SK-N-SH (cell line): ENCODE measurements at regions not wholly inside any gene's neighbourhood (a gene's known extent, or its start where the extent isn't known, plus 50 kb on each side); places are given as distances from the start of the nearest gene placed in this dataset.

Experiments used
- CTCF ChIA-PET: fragments of 300-600, 350-600 bp; formaldehyde crosslinking; extraction: SDS; loops from one replicate; lab custom pipeline; 2021; lab: Yijun Ruan, JAX
- POLR2A ChIA-PET: fragments of 350-600 bp; sonication (Branson Sonifier 250); formaldehyde crosslinking; extraction: SDS; loops from one replicate; lab custom pipeline; 2020; ENCODE audit warnings: antibody characterized with exemption, inconsistent platforms; lab: Yijun Ruan, JAX
- DNase-seq: peaks from one replicate; pipeline ENCODE4 v3.0.0; 2012
- H2AFZ ChIP-seq: fragments of 200-600 bp; sonication (generic); 2 replicates; pipeline ENCODE4 v1.8.1; 2016; ENCODE audit warnings: antibody characterized with exemption, mild to moderate bottlenecking, low read depth
- H3F3A ChIP-seq: fragments of 200-600 bp; sonication (generic); replicated peaks from 2 replicates; pipeline ENCODE3; 2016; ENCODE audit warnings: antibody characterized with exemption, mild to moderate bottlenecking; ENCODE audit not compliant: insufficient read depth
- H3K27ac ChIP-seq, 2 experiments: fragments of 200-500 bp in 1 of 2; fragments of 200-600 bp in 1 of 2; sonication (Bioruptor generic) in 1 of 2; sonication (generic), shearing (Covaris generic) in 1 of 2; 2 replicates each; pipeline versions ENCODE4 v1.5.1 to v1.6.1; 2014 to 2016; ENCODE audit warnings: low read depth in 2 of 2, inconsistent platforms in 1 of 2, low read length in 1 of 2, mild to moderate bottlenecking in 1 of 2, mixed read lengths in 1 of 2
- H3K27me3 ChIP-seq: fragments of 200-600 bp; sonication (generic), shearing (Covaris generic); 2 replicates; pipeline ENCODE4 v1.6.1; 2016; ENCODE audit warnings: mixed run types; ENCODE audit not compliant: insufficient read depth
- H3K36me3 ChIP-seq, 2 experiments: fragments of 200-500 bp in 1 of 2; fragments of 200-600 bp in 1 of 2; sonication (Bioruptor generic) in 1 of 2; sonication (generic) in 1 of 2; replicated peaks in 1 of 2; 2 replicates each; pipeline versions ENCODE3 to v1.5.1; 2014 to 2016; ENCODE audit warnings: low read length in 1 of 2, mild to moderate bottlenecking in 1 of 2; ENCODE audit not compliant: insufficient read depth in 2 of 2, control insufficient read depth in 1 of 2
- H3K4me1 ChIP-seq, 2 experiments: fragments of 200-500 bp in 1 of 2; fragments of 200-600 bp in 1 of 2; sonication (Bioruptor generic) in 1 of 2; sonication (generic), shearing (Covaris generic) in 1 of 2; 2 replicates each; pipeline versions ENCODE4 v1.5.1 to v1.6.1; 2014 to 2016; ENCODE audit warnings: low read depth in 1 of 2, low read length in 1 of 2, mixed run types in 1 of 2; ENCODE audit not compliant: insufficient read depth in 2 of 2, control insufficient read depth in 1 of 2
- H3K4me2 ChIP-seq: fragments of 200-600 bp; sonication (generic), shearing (Covaris generic); 2 replicates; pipeline ENCODE4 v1.6.1; 2017; ENCODE audit warnings: mixed run types
- H3K4me3 ChIP-seq, 2 experiments: fragments of 200-500 bp in 1 of 2; fragments of 200-600 bp in 1 of 2; sonication (Bioruptor generic) in 1 of 2; sonication (generic), shearing (Covaris generic) in 1 of 2; 2 replicates each; pipeline versions ENCODE4 v1.5.1 to v1.8.1; 2014 to 2016; ENCODE audit warnings: low read depth in 2 of 2, inconsistent platforms in 1 of 2, low read length in 1 of 2, mild to moderate bottlenecking in 1 of 2, mixed read lengths in 1 of 2, moderate library complexity in 1 of 2
- H3K79me2 ChIP-seq: fragments of 200-600 bp; sonication (generic); 2 replicates; pipeline ENCODE4 v1.8.1; 2017; ENCODE audit warnings: mild to moderate bottlenecking; ENCODE audit not compliant: insufficient read depth
- H3K9ac ChIP-seq: fragments of 200-600 bp; sonication (generic); 2 replicates; pipeline ENCODE4 v1.6.1; 2017; ENCODE audit warnings: mixed run types
- H3K9me2 ChIP-seq: fragments of 200-600 bp; sonication (generic); 2 replicates; pipeline ENCODE4 v1.6.1; 2017; ENCODE audit warnings: mixed run types
- H3K9me3 ChIP-seq: fragments of 200-600 bp; sonication (generic); 2 replicates; pipeline ENCODE4 v1.6.1; 2017; ENCODE audit warnings: mixed run types, mild to moderate bottlenecking, moderate library complexity
- H4K20me1 ChIP-seq: fragments of 200-600 bp; sonication (generic); 2 replicates; pipeline ENCODE4 v1.6.1; 2017; ENCODE audit warnings: mild to moderate bottlenecking, mixed run types; ENCODE audit not compliant: insufficient read depth
- CHD2 ChIP-seq: fragments of 150-350 bp; IDR thresholded peaks from 2 replicates; pipeline ENCODE4 v1.6.1; 2018; ENCODE audit warnings: low read length; ENCODE audit not compliant: partially characterized antibody
- ELF1 ChIP-seq: IDR thresholded peaks from 2 replicates; pipeline ENCODE4 v1.4.0; 2012
- EP300 ChIP-seq, 2 experiments: IDR thresholded peaks; 2 replicates each; pipeline versions ENCODE4 v1.4.0 to v1.6.1; 2012; ENCODE audit warnings: borderline replicate concordance in 1 of 2, low read depth in 1 of 2, low read length in 1 of 2
- EZH2phosphoT487 ChIP-seq: fragments of 200-600 bp; sonication (generic); IDR thresholded peaks from 2 replicates; pipeline ENCODE4 v1.6.1; 2017; ENCODE audit warnings: low read depth, mixed run types, mild to moderate bottlenecking, antibody characterized with exemption, moderate library complexity, borderline replicate concordance
- FOXJ3 ChIP-seq: sonication (generic); formaldehyde crosslinking; IDR thresholded peaks from 2 replicates; pipeline ENCODE4 v1.5.1; 2020; ENCODE audit warnings: mild to moderate bottlenecking, missing genetic modification reagents
- JUND ChIP-seq: IDR thresholded peaks from 2 replicates; pipeline ENCODE4 v1.4.0; 2012
- NFIC ChIP-seq: IDR thresholded peaks from 2 replicates; pipeline ENCODE4 v1.4.0; 2012; ENCODE audit warnings: borderline replicate concordance
- NRF1 ChIP-seq: IDR thresholded peaks from 2 replicates; pipeline ENCODE4 v1.6.1; 2012; ENCODE audit warnings: low read depth, mild to moderate bottlenecking, low read length
- POLR2AphosphoS5 ChIP-seq: IDR thresholded peaks from 2 replicates; pipeline ENCODE4 v1.6.1; 2012; ENCODE audit warnings: low read depth, low read length
- RAD21 ChIP-seq: IDR thresholded peaks from 2 replicates; pipeline ENCODE4 v1.6.1; 2012; ENCODE audit warnings: mild to moderate bottlenecking, low read length
- RCOR1 ChIP-seq: fragments of 150-350 bp; IDR thresholded peaks from 2 replicates; pipeline ENCODE4 v1.6.1; 2017; ENCODE audit warnings: antibody characterized with exemption, low read length
- RFX5 ChIP-seq: IDR thresholded peaks from 2 replicates; pipeline ENCODE4 v1.6.1; 2012; ENCODE audit warnings: mild to moderate bottlenecking, improper control_type of control experiment, low read length
- RXRA ChIP-seq: IDR thresholded peaks from 2 replicates; pipeline ENCODE4 v1.4.0; 2012; ENCODE audit warnings: low read depth, mild to moderate bottlenecking, borderline replicate concordance
- TCF12 ChIP-seq: IDR thresholded peaks from 2 replicates; pipeline ENCODE4 v1.4.0; 2012
- YY1 ChIP-seq: IDR thresholded peaks from 2 replicates; pipeline ENCODE4 v1.4.0; 2012; ENCODE audit warnings: low read depth, mild to moderate bottlenecking
- WGBS: methylation state at CpG from one replicate; pipeline ENCODE4 v1.1.6; 2017; ENCODE audit warnings: low lambda C conversion rate; 5-methylcytosine and 5-hydroxymethylcytosine counted together
- TF ChIP-seq, protein P1 (sequence below): fragments of 200-600 bp; sonication (generic); IDR thresholded peaks from 2 replicates; pipeline ENCODE4 v1.6.1; 2017; ENCODE audit warnings: antibody characterized with exemption, mild to moderate bottlenecking, moderate library complexity
- TF ChIP-seq, protein P2 (sequence below): IDR thresholded peaks from 2 replicates; pipeline ENCODE4 v1.6.1; 2012; ENCODE audit warnings: mild to moderate bottlenecking, low read depth, low read length, moderate library complexity
- TF ChIP-seq, protein P3 (sequence below): IDR thresholded peaks from 2 replicates; pipeline ENCODE4; 2012

DNA sequence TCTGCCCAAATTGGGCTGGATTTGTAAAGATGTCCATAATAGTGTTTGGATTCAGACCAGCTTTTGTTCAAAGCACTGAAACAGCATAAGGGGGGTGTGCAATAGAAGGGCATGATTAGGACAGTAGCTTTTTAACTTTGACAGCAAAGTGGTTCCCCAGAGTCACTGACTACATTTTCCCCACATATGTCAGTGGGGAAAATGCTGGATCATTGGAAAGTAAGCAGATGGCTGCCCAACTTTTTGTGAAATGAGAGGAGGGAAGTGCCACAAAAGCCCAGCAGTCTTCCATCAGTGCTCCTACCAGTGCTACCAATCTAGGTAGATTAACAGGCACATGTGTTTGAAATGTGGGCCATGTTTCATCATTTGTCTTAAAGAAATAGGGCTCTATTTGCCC is 162.8 kb downstream of the FZD1 start:
- POLR2A ChIA-PET: no interaction called here
- Histone ChIP-seq H3K9ac (no peak overlapping the region), H3K79me2 (no peaks in the 10 kb centered on the region), H3K4me3 (no peak overlapping the region), H3K4me1 (peaks cover 0 to 6% of the 10 kb centered on the region in 2 experiments; a peak in 1 of 4 replicates), H3K9me2 (no peaks in the 10 kb centered on the region), H3K9me3 (no peaks in the 10 kb centered on the region), H3K27ac (no peak overlapping the region), H4K20me1 (no peaks in the 10 kb centered on the region), H3K36me3 (no peaks in the 10 kb centered on the region), H2AFZ (no peak overlapping the region), H3F3A (no peaks in the 10 kb centered on the region), H3K4me2 (no peak overlapping the region), H3K27me3 (no peaks in the 10 kb centered on the region)
- TF ChIP-seq POLR2AphosphoS5 (no peak), EP300 (IDR thresholded peaks at IDR 0.05; ENCODE audit: borderline replicate concordance in 1 of 2, low read depth in 1 of 2, low read length in 1 of 2) (no peak)
- TF ChIP-seq, protein P1, sequence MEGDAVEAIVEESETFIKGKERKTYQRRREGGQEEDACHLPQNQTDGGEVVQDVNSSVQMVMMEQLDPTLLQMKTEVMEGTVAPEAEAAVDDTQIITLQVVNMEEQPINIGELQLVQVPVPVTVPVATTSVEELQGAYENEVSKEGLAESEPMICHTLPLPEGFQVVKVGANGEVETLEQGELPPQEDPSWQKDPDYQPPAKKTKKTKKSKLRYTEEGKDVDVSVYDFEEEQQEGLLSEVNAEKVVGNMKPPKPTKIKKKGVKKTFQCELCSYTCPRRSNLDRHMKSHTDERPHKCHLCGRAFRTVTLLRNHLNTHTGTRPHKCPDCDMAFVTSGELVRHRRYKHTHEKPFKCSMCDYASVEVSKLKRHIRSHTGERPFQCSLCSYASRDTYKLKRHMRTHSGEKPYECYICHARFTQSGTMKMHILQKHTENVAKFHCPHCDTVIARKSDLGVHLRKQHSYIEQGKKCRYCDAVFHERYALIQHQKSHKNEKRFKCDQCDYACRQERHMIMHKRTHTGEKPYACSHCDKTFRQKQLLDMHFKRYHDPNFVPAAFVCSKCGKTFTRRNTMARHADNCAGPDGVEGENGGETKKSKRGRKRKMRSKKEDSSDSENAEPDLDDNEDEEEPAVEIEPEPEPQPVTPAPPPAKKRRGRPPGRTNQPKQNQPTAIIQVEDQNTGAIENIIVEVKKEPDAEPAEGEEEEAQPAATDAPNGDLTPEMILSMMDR: no peak
- DNase-seq: no peak
- CTCF ChIA-PET: no interaction called here

DNA sequence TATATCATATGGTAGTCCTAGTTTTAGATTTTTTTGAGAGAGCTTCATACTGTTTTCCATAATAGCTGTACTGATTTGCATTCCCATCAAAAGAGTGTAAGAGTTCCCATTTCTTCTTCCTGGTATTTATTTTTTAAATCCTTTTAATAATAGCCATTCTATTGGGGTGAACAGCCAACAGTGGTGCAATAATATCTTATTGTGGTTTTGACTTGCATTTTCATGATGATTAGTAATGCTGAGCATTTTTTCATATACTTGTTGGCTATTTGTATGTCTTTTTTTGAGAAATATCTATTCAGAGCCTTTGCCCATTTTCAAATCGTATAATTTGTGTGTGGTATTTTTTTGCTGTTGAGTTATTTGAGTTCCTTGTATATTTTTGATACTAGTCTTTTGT is 167.4 kb downstream of the FZD1 start:
- H3K9me3 ChIP-seq: no peaks in the 10 kb centered on the region
- no peaks in the 10 kb centered on the region for H3K4me1 ChIP-seq
- H3K4me3 ChIP-seq: no peak overlapping the region
- H3K9me2 ChIP-seq: no peaks in the 10 kb centered on the region
- H3K79me2 ChIP-seq: no peaks in the 10 kb centered on the region
- H2AFZ ChIP-seq: no peak overlapping the region
- no peak overlapping the region for H3K27ac ChIP-seq
- no peak overlapping the region for H3K9ac ChIP-seq
- WGBS: 16% methylated on average over 1 of the region's 1 CpG
- no peaks in the 10 kb centered on the region for H3K27me3 ChIP-seq
- no peak for DNase-seq
- POLR2A ChIA-PET: no interaction called here
- H4K20me1 ChIP-seq: no peaks in the 10 kb centered on the region
- no peaks in the 10 kb centered on the region for H3F3A ChIP-seq
- CTCF ChIA-PET: interaction anchor here (0.7 to 1.7 kb wide), 3 partner anchors 10 to 463 kb away, joined by 3 to 4 read pairs (median 4); no protein-coding TSS in a partner anchor
- H3K4me2 ChIP-seq: no peak overlapping the region
- no peaks in the 10 kb centered on the region for H3K36me3 ChIP-seq
- TF ChIP-seq, protein P2, sequence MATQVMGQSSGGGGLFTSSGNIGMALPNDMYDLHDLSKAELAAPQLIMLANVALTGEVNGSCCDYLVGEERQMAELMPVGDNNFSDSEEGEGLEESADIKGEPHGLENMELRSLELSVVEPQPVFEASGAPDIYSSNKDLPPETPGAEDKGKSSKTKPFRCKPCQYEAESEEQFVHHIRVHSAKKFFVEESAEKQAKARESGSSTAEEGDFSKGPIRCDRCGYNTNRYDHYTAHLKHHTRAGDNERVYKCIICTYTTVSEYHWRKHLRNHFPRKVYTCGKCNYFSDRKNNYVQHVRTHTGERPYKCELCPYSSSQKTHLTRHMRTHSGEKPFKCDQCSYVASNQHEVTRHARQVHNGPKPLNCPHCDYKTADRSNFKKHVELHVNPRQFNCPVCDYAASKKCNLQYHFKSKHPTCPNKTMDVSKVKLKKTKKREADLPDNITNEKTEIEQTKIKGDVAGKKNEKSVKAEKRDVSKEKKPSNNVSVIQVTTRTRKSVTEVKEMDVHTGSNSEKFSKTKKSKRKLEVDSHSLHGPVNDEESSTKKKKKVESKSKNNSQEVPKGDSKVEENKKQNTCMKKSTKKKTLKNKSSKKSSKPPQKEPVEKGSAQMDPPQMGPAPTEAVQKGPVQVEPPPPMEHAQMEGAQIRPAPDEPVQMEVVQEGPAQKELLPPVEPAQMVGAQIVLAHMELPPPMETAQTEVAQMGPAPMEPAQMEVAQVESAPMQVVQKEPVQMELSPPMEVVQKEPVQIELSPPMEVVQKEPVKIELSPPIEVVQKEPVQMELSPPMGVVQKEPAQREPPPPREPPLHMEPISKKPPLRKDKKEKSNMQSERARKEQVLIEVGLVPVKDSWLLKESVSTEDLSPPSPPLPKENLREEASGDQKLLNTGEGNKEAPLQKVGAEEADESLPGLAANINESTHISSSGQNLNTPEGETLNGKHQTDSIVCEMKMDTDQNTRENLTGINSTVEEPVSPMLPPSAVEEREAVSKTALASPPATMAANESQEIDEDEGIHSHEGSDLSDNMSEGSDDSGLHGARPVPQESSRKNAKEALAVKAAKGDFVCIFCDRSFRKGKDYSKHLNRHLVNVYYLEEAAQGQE: no peak
- no peak for TF ChIP-seq RAD21
- TF ChIP-seq NRF1: no peak
- no peak for TF ChIP-seq RCOR1
- TF ChIP-seq POLR2AphosphoS5: no peak
- TF ChIP-seq CHD2: no peak
- TF ChIP-seq YY1: no peak
- TF ChIP-seq RXRA: no peak
- TF ChIP-seq, protein P1: no peak
- TF ChIP-seq ELF1: no peak
- no peak for TF ChIP-seq TCF12
- TF ChIP-seq, protein P3, sequence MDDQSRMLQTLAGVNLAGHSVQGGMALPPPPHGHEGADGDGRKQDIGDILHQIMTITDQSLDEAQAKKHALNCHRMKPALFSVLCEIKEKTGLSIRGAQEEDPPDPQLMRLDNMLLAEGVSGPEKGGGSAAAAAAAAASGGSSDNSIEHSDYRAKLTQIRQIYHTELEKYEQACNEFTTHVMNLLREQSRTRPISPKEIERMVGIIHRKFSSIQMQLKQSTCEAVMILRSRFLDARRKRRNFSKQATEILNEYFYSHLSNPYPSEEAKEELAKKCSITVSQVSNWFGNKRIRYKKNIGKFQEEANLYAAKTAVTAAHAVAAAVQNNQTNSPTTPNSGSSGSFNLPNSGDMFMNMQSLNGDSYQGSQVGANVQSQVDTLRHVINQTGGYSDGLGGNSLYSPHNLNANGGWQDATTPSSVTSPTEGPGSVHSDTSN: no peak
- TF ChIP-seq EZH2phosphoT487: no peak
- TF ChIP-seq JUND: no peak
- no peak for TF ChIP-seq FOXJ3 (CRISPR knock-in tag)
- no peak for TF ChIP-seq RFX5
- no peak for TF ChIP-seq EP300 (IDR thresholded peaks at IDR 0.05; ENCODE audit: borderline replicate concordance in 1 of 2, low read depth in 1 of 2, low read length in 1 of 2)
- no peak for TF ChIP-seq NFIC
